ENCODE measurements at regions not wholly inside any gene's neighbourhood (a gene's known extent, or its start where the extent isn't known, plus 50 kb on each side); places are given as distances from the start of the nearest gene placed in this dataset.

DNA sequence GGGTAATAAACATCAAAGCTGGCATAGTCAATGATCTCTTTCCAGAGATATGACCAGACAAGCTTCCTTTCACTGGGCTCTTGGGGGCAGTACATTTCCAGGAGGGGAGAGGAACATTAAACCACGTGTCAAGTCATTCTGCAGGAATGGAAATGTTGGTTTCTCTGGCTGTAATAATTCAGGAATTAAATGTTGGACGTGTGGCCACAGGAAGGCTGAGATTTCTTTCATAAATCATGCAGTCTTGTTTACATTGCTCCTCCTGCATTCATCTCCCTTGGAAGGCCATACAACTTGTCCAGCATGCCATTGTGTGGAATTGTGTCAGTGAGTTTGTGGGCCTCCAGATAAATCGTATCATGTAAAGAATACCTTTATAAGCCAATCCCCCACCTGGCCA lies 259.2 kb downstream of the ADGRL2 start:
- no peak for TF ChIP-seq FOXM1 (IDR thresholded peaks at IDR 0.05; ENCODE audit: borderline replicate concordance, low read depth)
- 0 out of 2 replicates have a peak, but pooled peaks have one; percentile 18 for TF ChIP-seq RAD21 (IDR thresholded peaks at IDR 0.05; ENCODE audit: low read depth)

DNA sequence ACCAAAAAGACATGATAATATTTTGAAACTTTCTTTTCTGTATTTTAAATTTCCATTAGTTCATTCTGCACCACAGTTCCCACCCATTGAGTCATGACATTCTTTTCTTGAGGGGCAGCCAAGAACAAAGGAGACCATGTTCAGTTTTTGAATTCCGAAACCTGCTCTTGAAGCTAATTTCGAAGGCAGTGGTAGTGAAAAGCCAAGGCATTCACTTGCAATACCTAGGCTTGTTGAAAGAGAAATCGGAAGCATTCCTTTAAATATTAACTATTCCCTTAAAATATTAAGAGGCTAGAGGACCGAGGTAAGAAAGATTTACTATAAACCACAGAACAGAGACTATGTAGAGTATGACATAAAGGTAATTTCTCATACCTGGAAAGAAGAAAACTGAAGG lies 256.3 kb downstream of the ADGRL2 start:
- TF ChIP-seq EGR1 (IDR thresholded peaks at IDR 0.05), result no peak
- TF ChIP-seq, protein P1, sequence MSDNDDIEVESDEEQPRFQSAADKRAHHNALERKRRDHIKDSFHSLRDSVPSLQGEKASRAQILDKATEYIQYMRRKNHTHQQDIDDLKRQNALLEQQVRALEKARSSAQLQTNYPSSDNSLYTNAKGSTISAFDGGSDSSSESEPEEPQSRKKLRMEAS (IDR thresholded peaks at IDR 0.05), result no peak
- TF ChIP-seq, protein P2, sequence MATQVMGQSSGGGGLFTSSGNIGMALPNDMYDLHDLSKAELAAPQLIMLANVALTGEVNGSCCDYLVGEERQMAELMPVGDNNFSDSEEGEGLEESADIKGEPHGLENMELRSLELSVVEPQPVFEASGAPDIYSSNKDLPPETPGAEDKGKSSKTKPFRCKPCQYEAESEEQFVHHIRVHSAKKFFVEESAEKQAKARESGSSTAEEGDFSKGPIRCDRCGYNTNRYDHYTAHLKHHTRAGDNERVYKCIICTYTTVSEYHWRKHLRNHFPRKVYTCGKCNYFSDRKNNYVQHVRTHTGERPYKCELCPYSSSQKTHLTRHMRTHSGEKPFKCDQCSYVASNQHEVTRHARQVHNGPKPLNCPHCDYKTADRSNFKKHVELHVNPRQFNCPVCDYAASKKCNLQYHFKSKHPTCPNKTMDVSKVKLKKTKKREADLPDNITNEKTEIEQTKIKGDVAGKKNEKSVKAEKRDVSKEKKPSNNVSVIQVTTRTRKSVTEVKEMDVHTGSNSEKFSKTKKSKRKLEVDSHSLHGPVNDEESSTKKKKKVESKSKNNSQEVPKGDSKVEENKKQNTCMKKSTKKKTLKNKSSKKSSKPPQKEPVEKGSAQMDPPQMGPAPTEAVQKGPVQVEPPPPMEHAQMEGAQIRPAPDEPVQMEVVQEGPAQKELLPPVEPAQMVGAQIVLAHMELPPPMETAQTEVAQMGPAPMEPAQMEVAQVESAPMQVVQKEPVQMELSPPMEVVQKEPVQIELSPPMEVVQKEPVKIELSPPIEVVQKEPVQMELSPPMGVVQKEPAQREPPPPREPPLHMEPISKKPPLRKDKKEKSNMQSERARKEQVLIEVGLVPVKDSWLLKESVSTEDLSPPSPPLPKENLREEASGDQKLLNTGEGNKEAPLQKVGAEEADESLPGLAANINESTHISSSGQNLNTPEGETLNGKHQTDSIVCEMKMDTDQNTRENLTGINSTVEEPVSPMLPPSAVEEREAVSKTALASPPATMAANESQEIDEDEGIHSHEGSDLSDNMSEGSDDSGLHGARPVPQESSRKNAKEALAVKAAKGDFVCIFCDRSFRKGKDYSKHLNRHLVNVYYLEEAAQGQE (IDR thresholded peaks at IDR 0.05; ENCODE audit: low read depth), result no peak

- TF ChIP-seq CEBPB (IDR thresholded peaks at IDR 0.05), result peak; percentile 65
These were observed 254.6 kb downstream of the ADGRL2 start for GRCh38 chr1:82055375-82055774.

DNA sequence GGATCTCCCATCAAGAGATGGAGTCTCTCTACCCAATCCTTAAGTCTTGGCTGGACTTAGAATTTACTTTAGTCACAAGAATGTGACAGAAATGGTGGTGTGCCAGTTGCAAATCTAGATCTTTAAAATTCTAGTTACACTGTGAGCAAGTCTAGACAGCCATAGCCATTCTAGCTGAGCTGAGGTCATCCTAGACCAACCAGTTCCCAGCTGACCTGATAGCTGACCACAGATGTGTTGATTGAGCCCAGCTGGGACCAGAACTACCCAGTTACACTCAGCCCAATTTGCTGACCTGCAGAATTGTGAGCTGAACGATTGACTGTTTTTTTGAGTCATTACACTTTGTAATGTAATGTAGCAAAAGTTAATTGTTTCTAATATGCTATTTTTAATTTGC lies 251.8 kb downstream of the ADGRL2 start:
- no peak for TF ChIP-seq EGR1 (IDR thresholded peaks at IDR 0.05)

DNA sequence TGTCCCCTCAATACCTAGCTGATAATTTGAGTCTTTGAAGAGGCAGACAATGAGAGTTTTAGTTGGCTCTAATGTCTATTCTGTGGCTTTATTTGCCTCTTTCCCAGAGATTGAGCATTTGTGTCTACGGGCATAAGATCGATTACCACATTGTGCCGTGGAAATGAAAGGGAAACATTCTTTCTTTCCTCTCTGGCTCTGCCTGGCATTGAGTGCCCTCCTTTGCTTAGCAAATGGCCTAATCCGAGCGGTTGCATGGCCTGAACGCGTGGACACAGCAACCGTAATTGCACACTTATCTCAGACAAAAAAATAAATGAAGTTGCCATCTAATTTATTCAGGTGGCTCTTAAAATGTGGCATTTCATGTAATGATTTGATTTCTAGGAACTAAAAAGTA lies 247.9 kb downstream of the ADGRL2 start:
- TF ChIP-seq, protein P3, sequence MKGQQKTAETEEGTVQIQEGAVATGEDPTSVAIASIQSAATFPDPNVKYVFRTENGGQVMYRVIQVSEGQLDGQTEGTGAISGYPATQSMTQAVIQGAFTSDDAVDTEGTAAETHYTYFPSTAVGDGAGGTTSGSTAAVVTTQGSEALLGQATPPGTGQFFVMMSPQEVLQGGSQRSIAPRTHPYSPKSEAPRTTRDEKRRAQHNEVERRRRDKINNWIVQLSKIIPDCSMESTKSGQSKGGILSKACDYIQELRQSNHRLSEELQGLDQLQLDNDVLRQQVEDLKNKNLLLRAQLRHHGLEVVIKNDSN (IDR thresholded peaks at IDR 0.05), result no peak
- TF ChIP-seq NFIC (IDR thresholded peaks at IDR 0.05) (no peak), CREB1 (IDR thresholded peaks at IDR 0.05; ENCODE audit: low read depth) (no peak), ZBTB7A (IDR thresholded peaks at IDR 0.05; ENCODE audit: low read depth) (no peak), YY1 (IDR thresholded peaks at IDR 0.05; ENCODE audit: low read depth) (no peak), CEBPB (IDR thresholded peaks at IDR 0.05) (no peak), FOXM1 (IDR thresholded peaks at IDR 0.05; ENCODE audit: borderline replicate concordance, low read depth) (no peak)
- TF ChIP-seq, protein P1 (IDR thresholded peaks at IDR 0.05), result no peak

GRCh38 chr1:82045221-82045620 lies 244.5 kb downstream of the ADGRL2 start:
- TF ChIP-seq CREB1 (IDR thresholded peaks at IDR 0.05; ENCODE audit: low read depth) (no peak), NFIC (IDR thresholded peaks at IDR 0.05) (no peak), TCF12 (IDR thresholded peaks at IDR 0.05; ENCODE audit: low read depth) (no peak), FOXM1 (IDR thresholded peaks at IDR 0.05; ENCODE audit: borderline replicate concordance, low read depth) (no peak)

DNA sequence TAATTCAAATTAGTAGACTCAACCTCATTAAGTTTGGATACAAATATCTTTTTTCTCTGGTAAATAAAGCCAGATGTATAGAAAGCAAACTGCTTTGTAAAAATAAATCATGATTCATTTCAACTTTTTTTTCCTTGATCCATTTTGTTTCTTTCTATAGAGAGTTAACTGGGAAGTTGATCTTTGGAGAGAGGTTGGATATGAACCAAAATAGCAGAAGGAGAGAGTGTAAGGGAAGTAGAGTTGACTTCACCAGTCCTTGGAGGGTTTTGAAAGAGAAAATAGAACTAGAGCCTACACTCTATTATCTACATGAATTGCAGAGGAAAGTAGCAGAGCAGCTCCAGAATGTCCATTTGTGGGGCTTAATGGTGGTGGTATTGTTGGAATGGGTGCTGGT lies 243.8 kb downstream of the ADGRL2 start:
- no peak for TF ChIP-seq RAD21 (IDR thresholded peaks at IDR 0.05; ENCODE audit: low read depth)
- TF ChIP-seq EGR1 (IDR thresholded peaks at IDR 0.05), result no peak
- no peak for TF ChIP-seq EP300 (IDR thresholded peaks at IDR 0.05; ENCODE audit: borderline replicate concordance)
- TF ChIP-seq, protein P3 (IDR thresholded peaks at IDR 0.05), result no peak

- TF ChIP-seq TEAD4 (IDR thresholded peaks at IDR 0.05) (no peak), ZBTB7A (IDR thresholded peaks at IDR 0.05; ENCODE audit: low read depth) (no peak), FOXM1 (IDR thresholded peaks at IDR 0.05; ENCODE audit: borderline replicate concordance, low read depth) (no peak), YY1 (IDR thresholded peaks at IDR 0.05; ENCODE audit: low read depth) (no peak), CREB1 (IDR thresholded peaks at IDR 0.05; ENCODE audit: low read depth) (no peak)
- TF ChIP-seq, protein P2 (IDR thresholded peaks at IDR 0.05; ENCODE audit: low read depth), result no peak
These were observed 243.4 kb downstream of the ADGRL2 start for GRCh38 chr1:82044111-82044510.

All from Ishikawa (cell line).